MM.1S (cell line): ENCODE measurements at regions not wholly inside any gene's neighbourhood (a gene's known extent, or its start where the extent isn't known, plus 50 kb on each side); places are given as distances from the start of the nearest gene placed in this dataset.

Experiments
- DNase-seq: peaks from one replicate; pipeline ENCODE4 v3.0.0-alpha.2; 2015
- H2AFZ ChIP-seq: fragments of 300-600 bp; sonication (generic); 2 replicates; pipeline ENCODE4 v1.6.0; 2016; ENCODE audit warnings: antibody characterized with exemption, low read length
- H3F3A ChIP-seq: fragments of 300-600 bp; sonication (generic); 2 replicates; pipeline ENCODE4 v1.6.1; 2016; ENCODE audit warnings: mild to moderate bottlenecking, antibody characterized with exemption, low read length, moderate library complexity, mixed read lengths; ENCODE audit not compliant: insufficient read depth
- H3K27ac ChIP-seq: fragments of 300-600 bp; sonication (generic); 2 replicates; pipeline ENCODE4 v1.5.1; 2016; ENCODE audit warnings: mild to moderate bottlenecking, low read length
- H3K27me3 ChIP-seq: fragments of 300-600 bp; sonication (generic); replicated peaks from 2 replicates; pipeline ENCODE4 v1.6.0; 2016; ENCODE audit warnings: low read length; ENCODE audit not compliant: insufficient read depth
- H3K36me3 ChIP-seq: fragments of 300-600 bp; sonication (generic); replicated peaks from 2 replicates; pipeline ENCODE4 v1.6.1; 2016; ENCODE audit warnings: mild to moderate bottlenecking, low read length, mixed read lengths; ENCODE audit not compliant: insufficient read depth
- H3K4me1 ChIP-seq: fragments of 300-600 bp; sonication (generic); 2 replicates; pipeline ENCODE4 v1.6.1; 2016; ENCODE audit warnings: low read length, mixed read lengths
- H3K4me2 ChIP-seq: fragments of 300-600 bp; sonication (generic); 2 replicates; pipeline ENCODE4 v1.6.0; 2016; ENCODE audit warnings: low read depth, low read length
- H3K4me3 ChIP-seq: fragments of 300-600 bp; sonication (generic); 2 replicates; pipeline ENCODE4 v1.5.1; 2016; ENCODE audit warnings: low read length, mixed read lengths
- H3K79me2 ChIP-seq: fragments of 300-600 bp; sonication (generic); 2 replicates; pipeline ENCODE4 v1.6.1; 2016; ENCODE audit warnings: mixed run types, low read length, mixed read lengths
- H3K9ac ChIP-seq: fragments of 300-600 bp; sonication (generic); 2 replicates; pipeline ENCODE4 v1.6.1; 2016; ENCODE audit warnings: low read length, mixed read lengths
- H3K9me2 ChIP-seq: fragments of 300-600 bp; sonication (generic); replicated peaks from 2 replicates; pipeline ENCODE4 v1.6.1; 2016; ENCODE audit warnings: mild to moderate bottlenecking, low read length, mixed read lengths; ENCODE audit not compliant: insufficient read depth
- H3K9me3 ChIP-seq: fragments of 300-600 bp; sonication (generic); replicated peaks from 2 replicates; pipeline ENCODE4 v1.6.1; 2016; ENCODE audit warnings: mild to moderate bottlenecking, low read length, mixed read lengths; ENCODE audit not compliant: insufficient read depth
- H4K20me1 ChIP-seq: fragments of 300-600 bp; sonication (generic); 2 replicates; pipeline ENCODE4 v1.6.1; 2016; ENCODE audit warnings: mild to moderate bottlenecking, low read length, moderate library complexity, mixed read lengths; ENCODE audit not compliant: insufficient read depth
- EZH2 ChIP-seq: fragments of 300-600 bp; sonication (generic); optimal IDR thresholded peaks from 2 replicates; pipeline ENCODE3; 2017; ENCODE audit warnings: low read depth, mild to moderate bottlenecking, antibody characterized with exemption, low read length, mixed read lengths
- EZH2phosphoT487 ChIP-seq: fragments of 300-600 bp; sonication (generic); IDR thresholded peaks from 2 replicates; pipeline ENCODE4 v1.6.1; 2018; ENCODE audit warnings: antibody characterized with exemption, low read length
- TF ChIP-seq, protein P1 (sequence below): fragments of 300-600 bp; sonication (generic); IDR thresholded peaks from 2 replicates; pipeline ENCODE4 v1.5.1; 2016; ENCODE audit warnings: antibody characterized with exemption, low read length, mixed read lengths

DNA sequence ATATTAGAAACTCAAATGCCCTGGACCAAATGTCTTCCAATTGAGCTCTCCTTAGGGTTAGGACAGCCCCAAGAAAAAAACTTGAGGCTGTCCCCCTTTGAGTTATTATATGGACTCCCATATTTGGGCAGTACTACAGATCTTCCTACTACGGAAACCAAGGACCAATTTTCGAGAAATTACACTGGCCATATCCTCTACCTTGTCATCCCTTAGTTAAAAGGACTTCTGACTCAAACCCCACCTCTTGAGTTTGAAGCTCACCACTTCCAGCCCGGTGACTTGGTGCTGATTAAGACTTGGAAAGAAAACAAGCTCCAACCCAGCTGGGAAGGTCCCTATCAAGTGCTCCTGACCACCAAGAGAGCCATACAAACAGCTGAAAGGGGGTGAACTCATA, 497.0 kb upstream of the GRAMD2B start:
- Histone ChIP-seq H3K9ac (no peak overlapping the region), H3K27me3 (no peaks in the 10 kb centered on the region), H3K4me1 (no peaks in the 10 kb centered on the region), H3K27ac (no peak overlapping the region), H3F3A (no peaks in the 10 kb centered on the region), H3K4me2 (no peak overlapping the region), H2AFZ (no peak overlapping the region), H3K4me3 (no peak overlapping the region), H4K20me1 (no peaks in the 10 kb centered on the region), H3K79me2 (no peaks in the 10 kb centered on the region), H3K9me3 (no peaks in the 10 kb centered on the region), H3K9me2 (no peaks in the 10 kb centered on the region), H3K36me3 (no peaks in the 10 kb centered on the region)
- TF ChIP-seq, protein P1, sequence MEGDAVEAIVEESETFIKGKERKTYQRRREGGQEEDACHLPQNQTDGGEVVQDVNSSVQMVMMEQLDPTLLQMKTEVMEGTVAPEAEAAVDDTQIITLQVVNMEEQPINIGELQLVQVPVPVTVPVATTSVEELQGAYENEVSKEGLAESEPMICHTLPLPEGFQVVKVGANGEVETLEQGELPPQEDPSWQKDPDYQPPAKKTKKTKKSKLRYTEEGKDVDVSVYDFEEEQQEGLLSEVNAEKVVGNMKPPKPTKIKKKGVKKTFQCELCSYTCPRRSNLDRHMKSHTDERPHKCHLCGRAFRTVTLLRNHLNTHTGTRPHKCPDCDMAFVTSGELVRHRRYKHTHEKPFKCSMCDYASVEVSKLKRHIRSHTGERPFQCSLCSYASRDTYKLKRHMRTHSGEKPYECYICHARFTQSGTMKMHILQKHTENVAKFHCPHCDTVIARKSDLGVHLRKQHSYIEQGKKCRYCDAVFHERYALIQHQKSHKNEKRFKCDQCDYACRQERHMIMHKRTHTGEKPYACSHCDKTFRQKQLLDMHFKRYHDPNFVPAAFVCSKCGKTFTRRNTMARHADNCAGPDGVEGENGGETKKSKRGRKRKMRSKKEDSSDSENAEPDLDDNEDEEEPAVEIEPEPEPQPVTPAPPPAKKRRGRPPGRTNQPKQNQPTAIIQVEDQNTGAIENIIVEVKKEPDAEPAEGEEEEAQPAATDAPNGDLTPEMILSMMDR: no peak
- no peak for TF ChIP-seq EZH2
- TF ChIP-seq EZH2phosphoT487: no peak
- DNase-seq: no peak

DNA sequence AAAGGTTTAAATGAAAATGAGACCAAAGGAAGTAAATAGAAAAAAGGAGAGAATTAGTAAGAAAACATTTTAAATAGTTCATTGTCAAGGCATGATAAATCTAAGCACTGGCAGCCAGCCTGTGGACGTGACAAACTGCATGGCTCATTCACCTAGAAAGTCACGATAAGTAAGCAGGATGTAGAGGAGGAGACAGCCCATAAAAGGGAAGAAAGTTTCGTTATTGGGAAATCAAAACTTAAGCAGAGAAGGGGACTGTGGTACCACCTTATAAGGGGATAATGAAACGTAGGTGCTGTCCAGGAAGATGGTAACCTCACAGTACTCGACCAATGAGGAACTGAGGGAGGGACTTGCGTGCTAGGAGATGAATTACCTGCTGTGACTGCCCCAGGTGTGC, 494.5 kb upstream of the GRAMD2B start:
- TF ChIP-seq EZH2 (no peak), EZH2phosphoT487 (no peak)
- TF ChIP-seq, protein P1: no peak
- no peak overlapping the region for H3K4me2 ChIP-seq

DNA sequence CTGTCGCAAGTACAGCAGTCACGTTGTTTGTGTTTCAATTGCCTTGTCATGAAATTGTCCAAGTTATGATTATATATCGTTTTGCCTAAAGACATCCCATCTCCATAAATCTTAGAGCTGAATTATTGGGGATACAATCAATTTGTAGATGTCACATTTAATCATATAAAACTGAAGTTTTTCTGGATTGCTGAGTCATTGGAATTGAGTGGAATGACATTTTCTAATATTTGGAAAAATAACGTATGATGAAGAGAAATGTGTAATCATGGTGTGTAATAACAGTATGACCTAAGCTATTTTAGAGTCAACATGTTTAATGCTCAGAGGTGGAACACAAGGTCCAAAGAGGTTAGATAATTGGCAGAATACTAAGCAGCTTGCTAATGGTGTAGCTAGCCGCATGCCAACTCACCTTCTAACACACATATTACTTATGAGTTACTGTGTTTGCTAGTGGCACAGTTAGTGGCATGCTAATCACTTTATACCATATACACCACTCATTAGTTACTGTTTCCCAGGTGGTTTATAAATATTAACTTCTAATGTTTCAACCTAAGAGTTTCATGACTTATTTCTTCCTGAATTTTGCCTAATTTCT, 473.1 kb upstream of the GRAMD2B start:
- H3K4me1 ChIP-seq: no peaks in the 10 kb centered on the region
- no peaks in the 10 kb centered on the region for H3K36me3 ChIP-seq
- H3K27ac ChIP-seq: no peak overlapping the region
- no peak for DNase-seq
- no peak overlapping the region for H3K4me3 ChIP-seq
- H3K9me2 ChIP-seq: no peaks in the 10 kb centered on the region
- TF ChIP-seq, protein P1: no peak
- no peak for TF ChIP-seq EZH2phosphoT487
- TF ChIP-seq EZH2: no peak
- H4K20me1 ChIP-seq: no peaks in the 10 kb centered on the region
- no peaks in the 10 kb centered on the region for H3K9me3 ChIP-seq
- H2AFZ ChIP-seq: no peak overlapping the region
- H3K9ac ChIP-seq: no peak overlapping the region
- H3K4me2 ChIP-seq: no peak overlapping the region
- no peaks in the 10 kb centered on the region for H3F3A ChIP-seq
- no peaks in the 10 kb centered on the region for H3K79me2 ChIP-seq
- H3K27me3 ChIP-seq: no peaks in the 10 kb centered on the region

More for the DNA sequence above, 494.5 kb upstream of the GRAMD2B start:
- no peak for DNase-seq
- Histone ChIP-seq H3K27me3 (no peaks in the 10 kb centered on the region), H3K9ac (no peak overlapping the region), H3K4me1 (no peaks in the 10 kb centered on the region), H3K79me2 (no peaks in the 10 kb centered on the region), H4K20me1 (no peaks in the 10 kb centered on the region), H2AFZ (no peak overlapping the region), H3F3A (no peaks in the 10 kb centered on the region), H3K27ac (no peak overlapping the region), H3K4me3 (no peak overlapping the region), H3K9me2 (no peaks in the 10 kb centered on the region), H3K36me3 (no peaks in the 10 kb centered on the region), H3K9me3 (no peaks in the 10 kb centered on the region)
